ENCODE measurements at regions not wholly inside any gene's neighbourhood (a gene's known extent, or its start where the extent isn't known, plus 50 kb on each side); places are given as distances from the start of the nearest gene placed in this dataset.

DNA sequence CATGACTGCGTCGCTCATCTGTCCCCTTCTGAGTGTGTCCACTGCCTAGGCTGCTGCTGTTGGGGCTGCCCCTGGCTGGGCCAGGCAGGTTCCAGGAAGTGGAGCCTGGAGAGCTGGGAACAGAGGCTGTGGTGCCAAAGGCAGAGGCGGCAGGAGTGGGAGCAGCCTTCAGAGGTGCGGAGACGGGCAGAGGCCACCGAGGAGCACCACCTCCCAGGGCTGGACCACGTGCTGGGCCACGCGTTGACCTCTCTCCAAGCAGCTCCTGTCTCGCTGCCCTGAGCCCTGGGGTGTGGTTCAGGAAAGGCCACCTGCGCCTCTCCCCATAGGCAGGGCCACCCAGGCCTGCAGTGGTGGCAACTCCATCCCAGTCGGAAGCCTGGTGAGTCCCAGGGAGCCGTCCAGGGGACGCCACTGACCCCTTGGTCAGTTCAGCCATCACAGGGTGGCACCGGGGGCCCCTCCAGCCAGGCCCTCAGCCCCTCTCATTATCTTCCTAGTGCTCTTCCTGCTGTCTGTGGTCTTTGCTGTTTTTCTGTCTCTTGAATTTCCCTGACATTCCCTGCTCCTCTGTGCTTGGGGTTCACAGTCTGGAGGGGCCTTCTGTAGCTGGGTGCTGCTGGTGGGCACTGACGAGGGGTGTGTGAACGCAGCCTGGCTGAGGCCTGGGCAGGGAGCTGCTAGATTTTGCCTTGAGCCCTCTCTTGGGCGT, 122.8 kb upstream of the HS6ST1 start:
- H3K4me2 ChIP-seq = no peak overlapping the region
- no peaks in the 10 kb centered on the region for H3K9me3 ChIP-seq (ENCODE audit: low read depth)
- H3K4me3 ChIP-seq = no peak overlapping the region
- TF ChIP-seq EZH2phosphoT487 (IDR thresholded peaks at IDR 0.05; ENCODE audit: low read depth, severe bottlenecking, unreplicated experiment) (no peak), EZH2 (IDR thresholded peaks at IDR 0.05; ENCODE audit: borderline replicate concordance) (no peak)
- TF ChIP-seq, protein P1, sequence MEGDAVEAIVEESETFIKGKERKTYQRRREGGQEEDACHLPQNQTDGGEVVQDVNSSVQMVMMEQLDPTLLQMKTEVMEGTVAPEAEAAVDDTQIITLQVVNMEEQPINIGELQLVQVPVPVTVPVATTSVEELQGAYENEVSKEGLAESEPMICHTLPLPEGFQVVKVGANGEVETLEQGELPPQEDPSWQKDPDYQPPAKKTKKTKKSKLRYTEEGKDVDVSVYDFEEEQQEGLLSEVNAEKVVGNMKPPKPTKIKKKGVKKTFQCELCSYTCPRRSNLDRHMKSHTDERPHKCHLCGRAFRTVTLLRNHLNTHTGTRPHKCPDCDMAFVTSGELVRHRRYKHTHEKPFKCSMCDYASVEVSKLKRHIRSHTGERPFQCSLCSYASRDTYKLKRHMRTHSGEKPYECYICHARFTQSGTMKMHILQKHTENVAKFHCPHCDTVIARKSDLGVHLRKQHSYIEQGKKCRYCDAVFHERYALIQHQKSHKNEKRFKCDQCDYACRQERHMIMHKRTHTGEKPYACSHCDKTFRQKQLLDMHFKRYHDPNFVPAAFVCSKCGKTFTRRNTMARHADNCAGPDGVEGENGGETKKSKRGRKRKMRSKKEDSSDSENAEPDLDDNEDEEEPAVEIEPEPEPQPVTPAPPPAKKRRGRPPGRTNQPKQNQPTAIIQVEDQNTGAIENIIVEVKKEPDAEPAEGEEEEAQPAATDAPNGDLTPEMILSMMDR (IDR thresholded peaks at IDR 0.05; ENCODE audit: poor library complexity) = no peak
- WGBS (ENCODE audit: low lambda C conversion rate, missing lambda C conversion rate) = 92% methylated on average over 18 of the region's 18 CpGs
- H3K79me2 ChIP-seq = no peaks in the 10 kb centered on the region
- peaks cover 19% of the 10 kb centered on the region for H3K4me1 ChIP-seq (ENCODE audit: insufficient read depth)
- no peaks in the 10 kb centered on the region for H3K9me2 ChIP-seq (replicated peaks; ENCODE audit: insufficient read depth)
- no peaks in the 10 kb centered on the region for H4K20me1 ChIP-seq (ENCODE audit: insufficient read depth, poor library complexity, severe bottlenecking)
- no peak for DNase-seq (ENCODE audit: low spot score)
- H2AFZ ChIP-seq = no peak overlapping the region
- no peaks in the 10 kb centered on the region for H3K27me3 ChIP-seq
- H3K36me3 ChIP-seq (replicated peaks; ENCODE audit: insufficient read depth, low read depth) = no peaks in the 10 kb centered on the region
- peak overlapping the region; percentile 81 for H3K27ac ChIP-seq

DNA sequence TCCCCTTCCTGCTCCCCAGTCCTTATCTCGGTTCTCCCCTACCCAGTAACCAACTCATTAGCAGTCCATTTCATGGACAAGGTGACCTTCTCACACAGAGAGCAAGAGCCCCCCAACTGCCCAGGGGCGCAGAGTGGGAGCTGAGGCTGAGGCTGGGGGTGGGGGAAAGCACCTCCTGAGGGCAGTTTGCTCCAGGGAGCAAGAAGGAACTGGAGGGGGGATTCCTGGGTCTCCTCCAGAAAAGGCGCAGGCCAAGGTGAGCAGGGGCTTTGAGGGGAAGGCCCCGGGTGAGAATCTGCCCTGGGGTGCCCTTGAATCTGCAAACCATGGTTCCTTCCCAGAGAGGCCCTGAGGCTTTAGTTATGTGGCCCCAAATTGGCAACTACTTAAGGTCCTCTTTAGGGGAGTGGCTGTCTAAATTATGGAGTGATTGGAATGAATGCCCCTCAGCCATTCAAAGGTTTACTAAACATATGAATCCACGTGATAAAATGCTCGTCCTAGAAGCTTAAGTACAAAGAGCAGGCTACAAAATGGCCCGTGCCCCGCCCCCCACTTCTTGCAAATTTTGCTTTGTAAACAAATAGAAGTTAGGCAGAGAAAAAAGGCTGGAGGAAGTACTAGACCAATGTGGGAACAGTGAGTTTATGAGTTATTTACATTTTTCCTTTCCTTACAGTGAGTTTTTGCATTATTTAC, 123.5 kb upstream of the HS6ST1 start:
- Histone ChIP-seq H3K27ac (peak overlapping the region; percentile 81), H2AFZ (peak overlapping the region; percentile 2), H3K4me2 (peak overlapping the region; percentile 31), H3K79me2 (no peaks in the 10 kb centered on the region), H3K36me3 (replicated peaks; ENCODE audit: insufficient read depth, low read depth) (no peaks in the 10 kb centered on the region), H4K20me1 (ENCODE audit: insufficient read depth, poor library complexity, severe bottlenecking) (no peaks in the 10 kb centered on the region), H3K4me3 (no peak overlapping the region), H3K9me3 (ENCODE audit: low read depth) (no peaks in the 10 kb centered on the region), H3K4me1 (ENCODE audit: insufficient read depth) (peaks cover 19% of the 10 kb centered on the region), H3K9me2 (replicated peaks; ENCODE audit: insufficient read depth) (no peaks in the 10 kb centered on the region), H3K27me3 (no peaks in the 10 kb centered on the region)
- peak; percentile 84 for DNase-seq (ENCODE audit: low spot score)
- no peak for TF ChIP-seq EZH2 (IDR thresholded peaks at IDR 0.05; ENCODE audit: borderline replicate concordance)
- TF ChIP-seq EZH2phosphoT487 (IDR thresholded peaks at IDR 0.05; ENCODE audit: low read depth, severe bottlenecking, unreplicated experiment) = no peak
- TF ChIP-seq, protein P1 (IDR thresholded peaks at IDR 0.05; ENCODE audit: poor library complexity) = no peak
- WGBS (ENCODE audit: low lambda C conversion rate, missing lambda C conversion rate) = 41% methylated on average over 8 of the region's 8 CpGs

DNA sequence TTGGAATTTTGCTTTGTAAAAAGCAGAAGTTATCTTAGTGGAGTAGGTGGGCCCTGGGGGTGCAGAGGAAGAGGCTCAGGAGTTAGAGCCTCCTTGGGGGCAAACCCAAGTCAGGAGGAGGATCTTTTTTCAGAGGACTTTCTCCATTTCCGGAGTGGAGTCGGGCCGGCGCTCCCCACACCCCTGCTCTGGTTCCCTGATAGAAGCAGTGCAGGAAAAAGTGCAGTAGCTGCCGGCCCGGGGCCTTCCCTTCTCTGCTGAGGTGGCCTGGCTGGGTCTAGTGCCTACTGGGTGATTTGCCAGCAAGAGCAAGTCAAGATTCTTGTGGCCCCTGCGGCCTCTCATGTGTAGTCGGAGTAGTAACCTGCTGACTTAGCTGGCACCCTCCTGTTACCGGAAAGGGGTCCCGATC, 124.2 kb upstream of the HS6ST1 start:
- Histone ChIP-seq H3K27me3 (no peaks in the 10 kb centered on the region), H3K4me2 (peak overlapping the region; percentile 31), H3K4me3 (no peak overlapping the region), H3K9me3 (ENCODE audit: low read depth) (no peaks in the 10 kb centered on the region), H4K20me1 (ENCODE audit: insufficient read depth, poor library complexity, severe bottlenecking) (no peaks in the 10 kb centered on the region), H3K36me3 (replicated peaks; ENCODE audit: insufficient read depth, low read depth) (no peaks in the 10 kb centered on the region), H3K27ac (peak overlapping the region; percentile 81), H2AFZ (peak overlapping the region; percentile 2), H3K9me2 (replicated peaks; ENCODE audit: insufficient read depth) (no peaks in the 10 kb centered on the region), H3K4me1 (ENCODE audit: insufficient read depth) (peaks cover 19% of the 10 kb centered on the region), H3K79me2 (no peaks in the 10 kb centered on the region)
- 45% methylated on average over 10 of the region's 10 CpGs for WGBS (ENCODE audit: low lambda C conversion rate, missing lambda C conversion rate)
- no peak for DNase-seq (ENCODE audit: low spot score)
- TF ChIP-seq, protein P1 (IDR thresholded peaks at IDR 0.05; ENCODE audit: poor library complexity) = no peak
- TF ChIP-seq EZH2 (IDR thresholded peaks at IDR 0.05; ENCODE audit: borderline replicate concordance) (no peak), EZH2phosphoT487 (IDR thresholded peaks at IDR 0.05; ENCODE audit: low read depth, severe bottlenecking, unreplicated experiment) (no peak)
